HCT116 (cell line): ENCODE measurements at regions not wholly inside any gene's neighbourhood (a gene's known extent, or its start where the extent isn't known, plus 50 kb on each side); places are given as distances from the start of the nearest gene placed in this dataset.

Source experiments
- ATAC-seq: fragments of 200-7000 bp; cut with Tn5 transposase; 2 replicates; pipeline ENCODE4 v1.9.1; 2020; ENCODE audit warnings: mild to moderate bottlenecking, moderate library complexity
- BruUV-seq: library from RNA; stranded (reverse); fragments of 400-500 nt; replicated peaks from 2 replicates; lab custom pipeline; 2021; lab: Mats Ljungman, UMichigan
- CTCF ChIA-PET: fragments of 300-600 bp; sonication (Branson Sonifier 250); formaldehyde crosslinking; loops from one replicate; lab custom pipeline; 2021; ENCODE audit warnings: antibody characterized with exemption; lab: Charles Lee
- POLR2A ChIA-PET: fragments of 300-600, 350-600 bp; sonication (Branson Sonifier 250); formaldehyde crosslinking; loops from one replicate; lab custom pipeline; 2021; ENCODE audit warnings: antibody characterized with exemption; lab: Charles Lee
- RAD21 ChIA-PET, 2 experiments: fragments of 300-600 bp; sonication (Branson Sonifier 250); formaldehyde crosslinking; loops; one replicate each; lab custom pipeline; 2023; ENCODE audit warnings: low total read pairs in 2 of 2; ENCODE audit not compliant: uncharacterized antibody in 2 of 2, unreplicated experiment in 2 of 2, low non-redundant PET in 1 of 2; lab: Charles Lee
- DNase-seq: peaks from one replicate; pipeline ENCODE4 v3.0.0-alpha.2; 2010; ENCODE audit warnings: low read depth, low spot score
- H2AFZ ChIP-seq: fragments of 200-600 bp; shearing (Covaris generic), sonication (generic); 2 replicates; pipeline ENCODE4 v1.6.1; 2017; ENCODE audit warnings: low read depth, mixed run types, mixed read lengths, antibody characterized with exemption, low read length; ENCODE audit not compliant: poor library complexity, severe bottlenecking
- H3K27ac ChIP-seq: 2 replicates; pipeline ENCODE4 v1.5.1; 2012; ENCODE audit warnings: low read depth, low read length
- H3K27me3 ChIP-seq: fragments of 200-600 bp; sonication (generic); 2 replicates; pipeline ENCODE4 v1.6.1; 2016; ENCODE audit warnings: mixed run types, low read length, mixed read lengths; ENCODE audit not compliant: insufficient read depth
- H3K36me3 ChIP-seq, 2 experiments: fragments of 200-500 bp in 1 of 2; fragments of 200-600 bp in 1 of 2; sonication (Bioruptor generic) in 1 of 2; sonication (generic) in 1 of 2; 2 replicates each; pipeline versions ENCODE4 v1.5.1 to v1.6.1; 2014 to 2016; ENCODE audit warnings: low read length in 2 of 2, inconsistent platforms in 1 of 2, mixed read lengths in 1 of 2, mixed run types in 1 of 2; ENCODE audit not compliant: insufficient read depth in 2 of 2, control insufficient read depth in 1 of 2
- H3K4me1 ChIP-seq, 2 experiments: fragments of 200-600 bp in 1 of 2; sonication (generic) in 1 of 2; 2 replicates each; pipeline versions ENCODE4 v1.5.1 to v1.6.1; 2012 to 2017; ENCODE audit warnings: low read length in 2 of 2, inconsistent platforms in 1 of 2, mild to moderate bottlenecking in 1 of 2, mixed read lengths in 1 of 2, mixed run types in 1 of 2, moderate library complexity in 1 of 2; ENCODE audit not compliant: insufficient read depth in 2 of 2, control insufficient read depth in 1 of 2
- H3K4me2 ChIP-seq: fragments of 200-600 bp; sonication (generic); 2 replicates; pipeline ENCODE4 v1.6.1; 2017; ENCODE audit warnings: mixed run types, low read length, mixed read lengths
- H3K4me3 ChIP-seq, 2 experiments: fragments of 200-600 bp in 1 of 2; sonication (generic) in 1 of 2; replicated peaks in 1 of 2; 2 replicates each; pipeline ENCODE4 v1.5.1; 2011 to 2016; ENCODE audit warnings: low read length in 2 of 2, control low read depth in 1 of 2, low read depth in 1 of 2, mild to moderate bottlenecking in 1 of 2, mixed read lengths in 1 of 2, mixed run types in 1 of 2
- H3K79me2 ChIP-seq: fragments of 200-600 bp; sonication (generic); 2 replicates; pipeline ENCODE4 v1.6.1; 2017; ENCODE audit warnings: mild to moderate bottlenecking, mixed run types, low read length, moderate library complexity, mixed read lengths; ENCODE audit not compliant: insufficient read depth
- H3K9ac ChIP-seq: fragments of 200-600 bp; sonication (generic); 2 replicates; pipeline ENCODE4 v1.6.1; 2016; ENCODE audit warnings: low read length, mixed read lengths
- H3K9me2 ChIP-seq: fragments of 200-600 bp; sonication (generic), shearing (Covaris generic); 2 replicates; pipeline ENCODE4 v1.6.1; 2017; ENCODE audit warnings: mixed run types, mild to moderate bottlenecking, moderate library complexity; ENCODE audit not compliant: insufficient read depth
- H3K9me3 ChIP-seq, 2 experiments: fragments of 200-500 bp in 1 of 2; fragments of 200-600 bp in 1 of 2; sonication (Bioruptor generic) in 1 of 2; sonication (generic) in 1 of 2; 2 replicates each; pipeline ENCODE4 v1.6.1; 2014 to 2017; ENCODE audit warnings: low read length in 2 of 2, mixed read lengths in 2 of 2, inconsistent platforms in 1 of 2, low read depth in 1 of 2, mild to moderate bottlenecking in 1 of 2, mixed run types in 1 of 2, moderate library complexity in 1 of 2; ENCODE audit not compliant: control insufficient read depth in 1 of 2, insufficient read depth in 1 of 2
- H4K20me1 ChIP-seq: fragments of 200-600 bp; sonication (generic), shearing (Covaris generic); 2 replicates; pipeline ENCODE4 v1.6.1; 2017; ENCODE audit warnings: mixed run types, mild to moderate bottlenecking, moderate library complexity; ENCODE audit not compliant: insufficient read depth
- CBX3 ChIP-seq: IDR thresholded peaks from 2 replicates; pipeline ENCODE4 v1.6.1; 2012; ENCODE audit warnings: low read depth
- CEBPB ChIP-seq: IDR thresholded peaks from 2 replicates; pipeline ENCODE4 v1.6.1; 2012; ENCODE audit warnings: low read depth
- EZH2phosphoT487 ChIP-seq: fragments of 200-600 bp; IDR thresholded peaks from 2 replicates; pipeline ENCODE4 v1.6.1; 2018; ENCODE audit warnings: antibody characterized with exemption, borderline replicate concordance
- FOSL1 ChIP-seq: IDR thresholded peaks from 2 replicates; pipeline ENCODE4 v1.6.1; 2012; ENCODE audit warnings: low read depth
- JUND ChIP-seq: IDR thresholded peaks from 2 replicates; pipeline ENCODE4 v1.6.1; 2012
- POLR2A ChIP-seq: IDR thresholded peaks from 2 replicates; pipeline ENCODE4 v1.7.0; 2011; ENCODE audit warnings: borderline replicate concordance; ENCODE audit not compliant: insufficient read depth, insufficient read length; ENCODE audit errors: extremely low read depth
- SRF ChIP-seq: IDR thresholded peaks from 2 replicates; pipeline ENCODE4 v1.6.1; 2012; ENCODE audit warnings: low read depth
- TCF7L2 ChIP-seq: IDR thresholded peaks from 2 replicates; pipeline ENCODE4 v1.7.0; 2011; ENCODE audit warnings: borderline replicate concordance, inconsistent platforms; ENCODE audit not compliant: insufficient read depth, insufficient read length; ENCODE audit errors: extremely low read depth
- ZNF274 ChIP-seq: fragments of 200-500 bp; sonication (Bioruptor generic); IDR thresholded peaks from 2 replicates; pipeline ENCODE4 v1.6.1; 2014; ENCODE audit warnings: mild to moderate bottlenecking, low read depth, low read length, inconsistent platforms
- intact Hi-C: fragments of 100-400 bp; cut with micrococcal nuclease; formaldehyde crosslinking; loops from 2 replicates; pipeline ENCODE4 v1.10.0; 2022
- TF ChIP-seq, protein P1 (sequence below): IDR thresholded peaks from 2 replicates; pipeline ENCODE4 v1.6.1; 2012
- TF ChIP-seq, protein P2 (sequence below), 3 experiments: fragments of 200-600 bp in 1 of 3; sonication (generic) in 1 of 3; IDR thresholded peaks in 2 of 3; conservative IDR thresholded peaks in 1 of 3; 2 replicates each; pipeline ENCODE4 v1.5.1; 2012 to 2017; ENCODE audit warnings: low read depth in 2 of 3, low read length in 2 of 3, antibody characterized with exemption in 1 of 3, borderline replicate concordance in 1 of 3, control low read depth in 1 of 3, mild to moderate bottlenecking in 1 of 3, mixed read lengths in 1 of 3, mixed run types in 1 of 3, moderate library complexity in 1 of 3; ENCODE audit not compliant: insufficient read depth in 1 of 3
- TF ChIP-seq, protein P3 (sequence below): IDR thresholded peaks from 2 replicates; pipeline ENCODE4 v1.6.1; 2012

DNA sequence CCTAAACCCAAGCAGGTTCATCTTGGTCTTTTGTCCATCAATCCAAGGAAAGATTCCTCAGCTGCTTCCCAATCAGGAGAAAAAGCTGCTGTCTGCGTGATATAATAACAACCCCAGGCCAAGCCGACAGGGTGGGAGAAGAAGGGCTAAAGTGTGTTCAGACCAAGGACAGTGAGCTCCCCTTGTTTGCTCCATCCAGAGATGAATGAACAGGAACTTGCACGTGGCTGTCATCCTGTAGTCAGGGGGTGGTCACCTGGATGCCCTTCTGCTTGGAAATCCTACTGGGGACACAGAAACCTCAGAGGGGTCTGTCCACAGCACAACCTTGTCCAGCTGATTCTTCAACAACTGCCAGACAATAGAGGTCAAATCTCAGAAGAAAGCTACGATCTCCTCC lies 414.5 kb downstream of the SOX9 start:
- Histone ChIP-seq H3K4me2 (no peak overlapping the region), H2AFZ (no peak overlapping the region), H4K20me1 (no peaks in the 10 kb centered on the region), H3K4me1 (peaks cover 7 to 12% of the 10 kb centered on the region in 2 experiments), H3K9ac (no peak overlapping the region), H3K27me3 (no peaks in the 10 kb centered on the region), H3K27ac (no peak overlapping the region), H3K79me2 (peaks cover 88% of the 10 kb centered on the region), H3K36me3 (0 out of 4 replicates have a peak, but pooled peaks cover 0 to 5% of the 10 kb centered on the region in 2 experiments), H3K9me3 (peaks cover 0 to 8% of the 10 kb centered on the region in 2 experiments; a peak in 1 of 4 replicates), H3K4me3 (no peak overlapping the region), H3K9me2 (no peaks in the 10 kb centered on the region)
- ATAC-seq (no peak), DNase-seq (no peak)
- ChIA-PET CTCF (no interaction called here), RAD21 (no interaction called here), POLR2A (interaction anchor here (1.2 kb wide), 1 partner anchor 414 kb away, joined by 3 read pairs; the partner anchor contains the start of gene SOX9)
- TF ChIP-seq, protein P1, sequence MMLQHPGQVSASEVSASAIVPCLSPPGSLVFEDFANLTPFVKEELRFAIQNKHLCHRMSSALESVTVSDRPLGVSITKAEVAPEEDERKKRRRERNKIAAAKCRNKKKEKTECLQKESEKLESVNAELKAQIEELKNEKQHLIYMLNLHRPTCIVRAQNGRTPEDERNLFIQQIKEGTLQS = no peak
- no peak for TF ChIP-seq FOSL1
- no peak for TF ChIP-seq CBX3
- no peak for TF ChIP-seq TCF7L2
- TF ChIP-seq, protein P2, sequence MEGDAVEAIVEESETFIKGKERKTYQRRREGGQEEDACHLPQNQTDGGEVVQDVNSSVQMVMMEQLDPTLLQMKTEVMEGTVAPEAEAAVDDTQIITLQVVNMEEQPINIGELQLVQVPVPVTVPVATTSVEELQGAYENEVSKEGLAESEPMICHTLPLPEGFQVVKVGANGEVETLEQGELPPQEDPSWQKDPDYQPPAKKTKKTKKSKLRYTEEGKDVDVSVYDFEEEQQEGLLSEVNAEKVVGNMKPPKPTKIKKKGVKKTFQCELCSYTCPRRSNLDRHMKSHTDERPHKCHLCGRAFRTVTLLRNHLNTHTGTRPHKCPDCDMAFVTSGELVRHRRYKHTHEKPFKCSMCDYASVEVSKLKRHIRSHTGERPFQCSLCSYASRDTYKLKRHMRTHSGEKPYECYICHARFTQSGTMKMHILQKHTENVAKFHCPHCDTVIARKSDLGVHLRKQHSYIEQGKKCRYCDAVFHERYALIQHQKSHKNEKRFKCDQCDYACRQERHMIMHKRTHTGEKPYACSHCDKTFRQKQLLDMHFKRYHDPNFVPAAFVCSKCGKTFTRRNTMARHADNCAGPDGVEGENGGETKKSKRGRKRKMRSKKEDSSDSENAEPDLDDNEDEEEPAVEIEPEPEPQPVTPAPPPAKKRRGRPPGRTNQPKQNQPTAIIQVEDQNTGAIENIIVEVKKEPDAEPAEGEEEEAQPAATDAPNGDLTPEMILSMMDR (IDR thresholded peaks at IDR 0.05 in 2 of 3, conservative IDR thresholded peaks at IDR 0.05 in 1 of 3; ENCODE audit: borderline replicate concordance in 1 of 3, insufficient read depth in 1 of 3, low read depth in 2 of 3, low read length in 2 of 3) = no peak
- TF ChIP-seq SRF = no peak
- no peak for TF ChIP-seq POLR2A
- TF ChIP-seq JUND = no peak
- TF ChIP-seq ZNF274 = no peak
- TF ChIP-seq, protein P3, sequence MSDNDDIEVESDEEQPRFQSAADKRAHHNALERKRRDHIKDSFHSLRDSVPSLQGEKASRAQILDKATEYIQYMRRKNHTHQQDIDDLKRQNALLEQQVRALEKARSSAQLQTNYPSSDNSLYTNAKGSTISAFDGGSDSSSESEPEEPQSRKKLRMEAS = no peak
- TF ChIP-seq EZH2phosphoT487 = no peak
- TF ChIP-seq CEBPB = no peak
- intact Hi-C loops = loop anchor here (5.0 kb wide), 1 partner anchor 773 kb away; no protein-coding TSS in a partner anchor
- no TSS peak for BruUV-seq
